M059J (cell line): ENCODE measurements at regions not wholly inside any gene's neighbourhood (a gene's known extent, or its start where the extent isn't known, plus 50 kb on each side); places are given as distances from the start of the nearest gene placed in this dataset.
A peak's percentile ranks its signal among the peaks of the same experiment; 100 is the strongest.
"Not testable (repeated sequence)": the region's sequence is repeated elsewhere in the genome, so short reads cannot be mapped to it uniquely, and the experiment has no call there.

Source experiments
- DNase-seq: peaks from one replicate; pipeline ENCODE4 v3.0.0-alpha.2; 2012; ENCODE audit warnings: low read depth

DNA sequence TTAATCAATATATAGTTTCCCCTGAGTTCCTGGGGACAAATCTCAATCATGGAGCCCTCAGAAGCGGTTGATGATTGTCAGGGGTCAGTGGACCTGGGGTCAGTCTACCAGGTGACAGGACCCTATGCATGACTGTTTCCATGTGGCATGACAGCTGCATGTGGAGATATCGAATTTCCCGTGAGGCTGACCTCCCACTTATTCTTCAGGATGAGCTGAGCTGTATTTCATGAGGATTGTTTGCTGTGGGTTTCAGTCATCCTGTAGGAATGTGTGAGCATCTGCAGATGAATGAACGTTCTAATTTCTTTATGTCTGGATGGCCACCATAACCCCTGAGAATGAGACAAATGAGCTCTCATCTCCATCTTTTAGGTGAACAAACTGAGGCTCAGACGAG lies 93.0 kb upstream of the HES1 start:
- DNase-seq: peak; percentile 88

DNA sequence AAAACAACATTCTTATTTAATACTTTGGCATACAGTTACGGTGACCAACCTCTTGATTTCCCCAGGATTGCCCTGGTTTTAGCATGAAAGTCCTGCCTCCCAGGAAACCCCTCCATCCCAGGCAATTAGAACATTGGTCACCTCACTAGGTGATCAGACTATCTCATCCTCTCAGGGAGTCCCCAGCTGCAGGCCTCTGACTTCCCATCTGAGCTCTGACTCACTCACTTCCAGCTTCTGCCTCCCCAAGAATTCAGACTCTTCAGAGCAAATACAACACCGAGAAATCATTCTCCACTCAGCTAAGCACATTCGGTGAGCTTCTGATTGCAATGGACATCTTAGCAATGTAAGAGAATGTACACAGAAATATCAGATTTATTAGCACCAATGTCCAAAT lies 92.4 kb upstream of the HES1 start:
- DNase-seq: peak; percentile 77

DNA sequence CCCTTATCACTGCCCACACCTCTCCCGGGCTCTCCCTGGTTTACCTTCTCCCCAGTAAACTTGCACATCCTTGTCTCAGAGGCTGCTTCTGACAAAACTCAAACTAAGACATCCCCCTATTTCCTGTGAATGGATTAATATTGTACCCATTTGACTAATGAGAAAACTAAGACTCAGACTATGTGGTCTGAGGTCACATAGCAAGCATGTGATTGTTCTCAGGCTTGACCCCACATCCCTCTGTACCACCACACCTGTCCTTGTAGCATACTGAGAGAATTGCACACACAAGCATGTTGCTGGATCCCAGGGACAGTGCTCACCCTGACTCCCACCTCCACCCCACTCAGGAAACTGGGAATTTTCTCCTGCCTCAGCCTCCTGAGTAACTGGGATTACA lies 90.7 kb upstream of the HES1 start:
- DNase-seq: no peak

DNA sequence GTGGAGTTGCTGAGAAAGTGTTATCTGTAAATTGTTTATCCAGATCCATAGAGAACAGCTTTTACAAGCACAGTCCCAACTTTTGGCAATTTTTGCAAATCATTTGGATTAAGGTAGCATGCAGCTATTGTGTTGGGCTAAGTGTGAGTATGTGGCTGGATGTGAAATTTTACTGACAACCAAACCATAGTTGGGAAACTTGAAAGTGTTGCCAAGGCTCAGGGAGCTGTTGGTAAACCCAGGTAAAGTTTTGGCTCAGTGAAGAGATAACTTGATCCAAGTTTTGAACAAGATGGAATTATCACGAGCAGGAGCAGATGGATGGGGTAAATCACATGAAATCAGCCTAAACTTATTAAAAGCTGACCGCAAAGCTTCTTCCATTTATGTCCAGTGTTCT lies 90.0 kb upstream of the HES1 start:
- DNase-seq: no peak

DNA sequence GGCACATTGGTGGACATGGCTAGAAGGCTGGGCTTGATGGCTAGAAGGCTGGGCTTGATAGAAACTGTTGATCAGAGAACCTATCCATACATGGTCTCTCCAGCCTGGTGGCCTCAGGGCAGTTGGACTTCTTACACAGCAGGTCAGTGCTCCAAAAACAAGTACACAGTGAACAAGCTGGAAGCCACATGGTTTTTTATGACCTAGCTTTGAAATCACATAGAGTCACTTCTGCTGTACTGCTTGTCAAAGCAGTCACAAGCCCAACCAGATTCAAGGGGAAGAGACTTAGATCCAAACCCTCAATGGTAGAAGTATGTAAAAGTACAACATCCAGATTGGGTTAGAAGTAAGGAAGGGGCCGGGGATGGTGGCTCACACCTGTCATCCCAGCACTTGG lies 89.4 kb upstream of the HES1 start:
- DNase-seq: no peak

DNA sequence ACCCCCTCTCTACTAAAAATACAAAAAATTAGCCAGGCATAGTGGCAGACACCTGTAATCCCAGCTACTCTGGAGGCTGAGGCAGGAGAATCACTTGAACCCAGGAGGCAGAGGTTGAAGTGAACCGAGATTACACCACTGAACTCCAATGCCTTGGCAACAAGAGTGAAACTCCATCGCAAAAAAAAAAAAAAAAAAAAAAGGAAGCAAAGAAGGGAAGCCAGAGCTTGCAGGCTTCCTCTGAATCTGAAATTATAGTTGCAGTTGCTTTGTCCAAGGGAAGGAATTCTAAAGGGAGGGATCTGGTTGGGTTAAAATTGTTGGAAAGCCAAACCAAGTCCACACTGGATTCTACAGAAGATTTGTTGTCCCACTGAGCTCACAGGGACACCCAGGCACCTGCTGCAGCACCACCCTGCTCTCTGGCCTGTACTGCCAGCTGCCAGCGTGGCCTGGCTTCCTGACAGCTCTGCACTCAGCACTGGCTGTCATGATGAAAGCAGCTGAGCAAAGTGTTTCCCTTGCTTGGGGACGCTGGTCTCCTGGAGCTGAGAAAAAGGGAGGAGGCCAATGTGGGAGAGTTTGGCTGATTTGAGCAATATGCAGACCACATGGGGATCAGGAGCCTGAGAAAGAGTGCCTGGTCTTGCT lies 88.8 kb upstream of the HES1 start:
- DNase-seq: no peak

DNA sequence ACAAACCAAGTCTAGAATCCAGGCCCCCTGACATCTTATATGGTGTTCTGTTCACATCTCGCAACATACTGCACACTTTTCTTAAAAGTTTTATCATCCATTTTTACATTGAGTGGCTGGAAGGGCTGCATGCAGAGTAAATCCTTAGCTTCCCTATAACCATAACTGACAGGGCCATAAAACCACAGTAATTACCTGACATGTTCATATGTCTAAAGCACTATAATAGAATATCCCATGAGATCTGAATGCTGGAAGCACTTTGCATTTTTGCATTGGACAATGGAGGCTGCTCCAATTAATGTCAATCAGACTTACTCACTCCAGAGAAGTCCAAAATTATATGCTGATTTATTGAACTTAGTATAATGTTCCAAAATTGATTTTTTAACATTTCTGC lies 86.6 kb upstream of the HES1 start:
- DNase-seq: no peak

DNA sequence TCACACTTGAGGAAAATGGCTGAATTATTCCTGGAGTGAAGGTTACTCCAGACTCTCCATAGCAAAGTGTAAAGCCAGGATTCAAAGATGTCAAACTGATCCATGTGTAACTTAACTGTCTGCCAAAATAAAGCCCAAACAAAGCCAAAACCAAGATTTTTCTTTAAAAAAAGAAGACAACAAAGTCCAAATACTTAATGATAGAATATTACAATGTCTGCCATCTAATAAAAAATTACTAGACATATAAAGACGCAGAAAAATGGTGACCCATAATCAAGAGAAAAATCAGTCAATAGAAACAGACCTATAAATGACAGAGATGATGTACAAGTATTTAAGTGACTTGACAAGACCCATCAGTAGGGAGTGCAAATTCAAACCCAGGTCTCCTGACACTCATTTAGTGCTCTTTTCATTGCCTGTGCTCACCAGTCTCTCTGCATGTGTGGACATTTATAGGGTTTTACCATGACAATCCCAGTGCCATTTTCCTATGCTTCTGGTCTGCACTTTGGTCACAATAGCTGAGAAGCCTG lies 85.1 kb upstream of the HES1 start:
- DNase-seq: no peak

DNA sequence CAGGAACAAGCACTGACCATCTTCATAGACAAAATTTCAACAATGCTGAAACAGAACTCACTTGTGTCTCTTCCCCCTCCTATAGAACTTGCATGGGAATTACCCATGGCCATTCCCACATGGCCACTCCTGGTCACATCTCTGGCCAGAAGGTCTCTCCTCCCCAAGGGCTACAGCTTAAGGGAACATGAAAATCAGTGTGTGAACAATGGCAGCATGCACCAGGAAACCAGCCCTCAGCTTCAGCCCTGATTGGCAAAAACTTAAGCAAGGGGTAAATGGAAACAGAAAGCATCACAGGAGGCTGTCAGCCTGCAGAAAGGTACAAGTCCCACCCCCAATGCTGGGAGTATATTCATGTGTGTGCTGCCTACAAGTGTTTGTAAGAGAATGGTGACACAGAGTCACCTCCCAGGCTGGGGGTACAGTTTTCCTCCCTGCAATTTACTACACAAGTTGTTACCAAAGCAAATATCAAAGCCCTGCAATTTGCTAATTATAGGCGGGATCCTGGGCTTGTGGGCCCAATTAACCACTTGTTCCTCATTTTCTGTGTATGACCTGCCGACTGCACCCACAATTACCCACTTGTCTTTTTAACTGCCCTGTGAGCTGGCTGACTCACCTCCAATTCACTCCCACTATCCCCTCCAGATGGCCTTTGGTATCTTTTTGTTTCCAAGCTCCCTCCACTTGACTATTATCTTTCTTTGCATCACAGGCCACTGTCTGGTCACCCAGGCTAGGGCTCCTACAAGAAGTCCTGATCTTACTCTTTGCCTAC lies 84.4 kb upstream of the HES1 start:
- DNase-seq: no peak

DNA sequence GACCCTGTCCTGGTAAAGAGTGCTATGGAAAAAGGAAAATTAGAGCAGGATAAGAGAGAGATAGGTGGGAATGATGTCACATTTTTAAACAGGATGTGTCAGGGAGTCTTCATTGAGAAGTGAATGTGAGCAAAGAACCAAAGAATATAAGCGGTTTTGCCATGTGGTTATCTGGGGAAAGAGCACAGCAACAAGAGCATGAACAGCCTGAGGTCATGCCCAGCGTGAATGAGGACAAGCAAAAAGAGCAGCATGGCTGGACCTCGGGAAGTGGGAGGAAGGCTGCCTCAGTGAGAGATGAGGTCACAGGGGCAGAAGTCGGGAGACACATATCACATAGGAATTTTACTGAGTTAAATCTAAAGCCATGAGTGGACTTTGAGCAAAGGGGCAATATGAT lies 82.8 kb upstream of the HES1 start:
- no peak for DNase-seq

DNA sequence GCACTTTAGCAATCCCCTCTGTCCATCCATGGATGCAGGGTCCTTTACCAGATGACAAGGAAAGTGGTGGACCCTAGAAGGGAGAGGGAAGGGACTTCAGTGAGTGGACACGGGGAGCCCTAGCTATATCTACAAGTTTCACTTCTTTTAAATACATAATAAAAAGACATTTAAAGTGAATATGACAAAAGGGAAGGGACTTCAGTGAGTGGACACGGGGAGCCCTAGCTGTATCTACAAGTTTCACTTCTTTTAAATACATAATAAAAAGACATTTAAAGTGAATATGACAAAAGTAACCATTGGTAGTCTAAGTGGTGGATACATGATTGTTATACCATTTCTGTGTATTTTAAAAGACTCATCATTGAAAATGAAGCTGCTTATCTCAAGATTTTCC lies 81.9 kb upstream of the HES1 start:
- DNase-seq: no peak

DNA sequence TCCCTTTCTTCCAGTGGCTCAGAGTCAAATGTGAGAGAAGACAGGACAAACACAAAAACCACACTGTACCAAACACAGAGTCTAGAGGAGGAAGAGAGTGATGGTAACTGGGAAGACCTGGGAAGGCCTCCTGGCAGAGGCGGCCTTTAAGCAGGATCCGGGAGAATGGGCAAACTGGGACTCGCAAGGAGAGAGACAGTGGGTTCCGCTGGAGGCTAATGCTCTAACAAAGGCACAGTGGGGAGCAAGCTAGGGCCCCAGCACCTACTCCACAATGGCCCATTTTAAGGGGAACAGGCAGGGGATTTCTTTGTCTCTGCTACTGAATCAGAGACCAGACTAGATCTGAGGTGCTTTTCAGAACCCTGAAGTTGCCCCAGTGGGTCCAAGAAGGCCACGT lies 81.4 kb upstream of the HES1 start:
- DNase-seq: no peak

DNA sequence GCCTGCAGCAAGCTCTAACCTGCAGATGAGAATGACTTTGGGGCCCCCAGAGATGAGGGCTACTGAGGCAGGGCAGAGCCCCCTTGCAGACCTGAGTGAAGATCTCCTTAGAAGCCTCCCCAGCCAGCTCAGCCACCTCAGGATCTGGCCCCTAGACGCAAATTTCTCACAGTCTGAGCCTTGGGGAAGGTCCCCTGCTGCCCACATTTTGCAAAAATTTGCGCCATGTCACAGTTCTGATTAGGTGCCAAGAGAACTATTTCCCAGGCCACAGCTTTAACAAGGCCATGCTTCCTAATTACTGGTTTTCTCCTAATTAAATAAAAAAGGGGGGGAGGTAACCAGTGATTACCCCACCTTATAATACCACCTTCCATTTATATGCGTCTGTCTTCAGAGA lies 81.0 kb upstream of the HES1 start:
- DNase-seq: no peak

DNA sequence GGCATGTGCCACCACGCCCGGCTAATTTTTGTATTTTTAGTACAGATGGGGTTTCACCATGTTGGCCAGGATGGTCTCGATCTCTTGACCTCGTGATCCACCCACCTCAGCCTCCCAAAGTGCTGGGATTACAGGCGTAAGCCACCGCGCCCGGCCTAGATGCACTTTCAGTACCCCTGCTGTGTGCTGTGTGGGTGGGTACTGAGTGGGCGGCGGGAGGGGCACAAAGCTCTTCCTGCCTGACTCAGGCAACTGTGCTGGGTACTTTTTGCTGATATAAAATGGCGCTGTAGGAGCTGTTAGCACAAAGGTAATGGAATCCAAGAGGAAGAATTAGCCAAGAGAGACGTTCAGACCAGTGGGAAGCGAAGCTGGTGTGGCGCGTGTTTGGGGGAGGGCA lies 79.6 kb upstream of the HES1 start:
- not testable (repeated sequence) for DNase-seq

DNA sequence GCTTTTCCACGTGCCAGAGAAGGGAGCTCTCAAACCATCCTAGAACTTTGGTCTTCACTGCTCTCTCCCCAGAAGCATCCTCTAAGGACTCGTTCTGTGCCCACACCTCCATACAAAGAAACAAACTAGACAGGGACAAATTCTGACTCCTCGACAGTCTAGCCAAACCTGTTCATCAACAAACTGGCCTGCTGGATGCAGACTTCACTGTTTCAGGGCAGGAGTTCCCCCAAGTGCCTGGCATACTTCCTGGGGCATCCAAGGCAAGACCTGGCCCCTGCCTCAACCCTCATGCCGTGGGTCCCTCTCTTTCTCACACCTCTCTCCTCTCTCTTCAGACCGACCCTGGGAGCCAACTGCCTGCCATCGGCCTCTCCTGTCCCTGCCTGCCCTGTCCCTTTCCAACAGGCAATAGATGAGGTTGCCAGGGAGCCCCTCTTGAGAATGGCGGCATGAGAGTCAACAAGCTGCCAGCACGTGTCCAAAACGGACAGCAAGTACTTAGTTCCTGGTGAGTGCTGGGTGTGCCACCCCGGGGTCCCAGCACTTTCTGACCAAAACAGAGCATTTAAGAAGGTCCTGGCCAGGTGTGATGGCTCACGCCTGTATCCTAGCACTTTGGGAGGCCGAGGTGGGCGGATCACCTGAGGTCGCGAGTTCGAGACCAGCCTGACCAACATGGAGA lies 79.1 kb upstream of the HES1 start:
- DNase-seq: no peak

DNA sequence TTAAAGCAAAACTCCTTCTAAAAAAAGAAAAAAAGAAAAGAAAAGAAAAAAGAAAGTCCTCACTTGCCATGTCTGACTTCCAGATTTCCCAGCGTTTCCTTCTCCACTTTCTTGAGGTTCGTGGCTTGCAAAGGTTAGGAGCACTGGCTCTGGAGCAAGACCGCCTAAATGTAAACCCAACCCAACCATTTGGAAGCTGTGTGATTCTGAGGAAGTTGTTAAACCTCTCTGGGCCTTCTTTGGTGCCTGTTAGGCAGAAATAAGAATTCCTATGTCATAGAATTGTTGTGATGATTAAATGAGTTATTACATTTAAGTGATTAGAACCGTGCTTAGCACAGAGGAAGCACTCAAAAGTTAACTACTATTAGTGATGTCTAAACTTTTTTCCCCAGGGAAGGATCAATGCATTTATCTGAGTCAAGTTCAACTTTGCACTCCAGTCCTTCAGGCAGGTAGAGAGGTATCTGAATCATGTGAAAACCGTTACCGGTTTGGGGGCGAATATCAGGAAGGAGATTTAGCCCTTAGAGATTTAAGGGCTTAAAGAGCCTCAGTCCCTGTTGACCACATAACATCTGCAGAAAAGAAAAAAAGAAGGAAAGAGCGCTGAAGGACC lies 78.3 kb upstream of the HES1 start:
- DNase-seq: no peak

DNA sequence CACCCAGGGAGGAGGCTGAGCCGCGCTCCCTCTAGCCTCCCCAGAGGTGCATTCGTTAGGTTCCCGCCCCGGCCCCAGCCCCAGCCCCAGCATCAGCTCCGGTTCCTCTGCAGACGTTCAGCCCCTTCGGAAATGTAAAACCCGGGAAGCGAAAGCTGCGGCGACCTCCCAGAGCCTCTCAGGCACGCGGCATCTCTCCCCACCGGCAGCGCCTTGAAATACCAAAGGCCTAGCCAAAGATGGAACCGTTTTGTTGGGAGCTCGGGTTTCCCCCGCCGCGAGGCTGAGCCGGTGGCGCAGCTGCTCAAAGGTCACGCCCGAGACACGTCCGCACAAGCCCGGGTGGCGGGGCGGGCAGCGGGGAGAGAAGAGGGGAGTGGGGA lies 77.8 kb upstream of the HES1 start:
- DNase-seq: peak; percentile 70

DNA sequence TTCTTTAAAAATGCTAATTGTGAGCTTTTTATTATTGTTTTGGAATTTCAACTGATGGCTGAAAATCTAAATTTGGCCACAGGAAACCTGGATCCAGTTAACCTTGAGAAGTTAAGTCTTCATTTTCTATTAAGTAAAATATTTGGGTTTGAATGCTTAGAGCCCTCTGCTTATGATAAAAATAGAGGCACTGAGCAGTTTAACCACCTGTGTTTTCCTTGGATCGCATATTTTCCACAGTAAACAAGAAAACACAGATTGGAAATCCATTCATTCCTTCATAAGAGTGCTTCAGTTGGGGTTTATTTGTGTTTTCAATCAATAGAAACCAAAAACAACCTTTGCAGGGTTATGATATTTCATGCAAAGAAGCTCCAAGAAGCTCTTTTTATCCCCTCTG lies 77.2 kb upstream of the HES1 start:
- no peak for DNase-seq

DNA sequence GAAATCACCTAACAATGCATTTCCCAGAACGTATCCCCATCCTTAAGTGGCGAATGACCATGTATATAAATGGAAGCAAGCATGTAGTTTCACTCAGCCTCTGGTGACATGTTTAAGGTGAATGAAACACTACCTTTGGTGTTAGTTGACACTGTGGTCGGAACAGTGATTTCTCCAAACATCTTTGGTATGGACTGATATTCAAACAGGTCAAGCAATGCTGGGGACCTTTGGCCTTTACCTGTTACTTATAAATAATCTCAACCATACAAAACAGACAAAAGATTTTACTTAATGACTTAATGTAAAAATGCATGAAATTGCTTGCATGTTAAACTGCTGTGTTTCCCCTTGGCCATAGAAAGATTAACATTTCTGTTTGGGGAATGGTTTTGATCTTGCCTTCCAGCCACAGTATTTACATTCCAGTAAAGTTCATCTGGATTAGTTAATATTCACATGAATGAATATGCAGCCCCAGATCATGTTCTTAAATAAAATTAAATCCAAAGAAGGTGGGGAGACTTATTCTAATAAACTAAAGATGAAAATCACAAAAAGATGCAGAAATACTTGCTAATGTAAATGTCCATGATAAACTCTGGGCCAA lies 74.4 kb upstream of the HES1 start:
- DNase-seq: no peak

DNA sequence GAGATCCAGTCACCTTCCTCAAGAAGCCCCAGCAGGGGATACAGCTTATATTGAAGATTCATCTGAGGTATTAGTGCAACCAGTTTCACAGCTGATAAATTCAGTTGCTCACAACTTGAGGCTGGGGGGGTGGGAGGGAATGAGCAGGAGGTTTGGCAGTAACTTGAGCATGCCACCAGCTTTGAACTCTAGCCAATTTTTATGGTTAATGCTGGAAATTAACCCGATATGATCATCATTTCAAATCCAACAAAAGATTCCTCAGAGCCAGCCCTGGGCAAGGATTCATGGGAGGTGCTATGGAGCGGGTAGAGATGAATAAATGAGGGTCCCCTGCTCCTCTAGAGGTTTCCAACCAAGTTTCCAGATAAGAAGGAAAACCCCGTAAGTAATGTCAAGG lies 73.1 kb upstream of the HES1 start:
- DNase-seq: no peak

DNA sequence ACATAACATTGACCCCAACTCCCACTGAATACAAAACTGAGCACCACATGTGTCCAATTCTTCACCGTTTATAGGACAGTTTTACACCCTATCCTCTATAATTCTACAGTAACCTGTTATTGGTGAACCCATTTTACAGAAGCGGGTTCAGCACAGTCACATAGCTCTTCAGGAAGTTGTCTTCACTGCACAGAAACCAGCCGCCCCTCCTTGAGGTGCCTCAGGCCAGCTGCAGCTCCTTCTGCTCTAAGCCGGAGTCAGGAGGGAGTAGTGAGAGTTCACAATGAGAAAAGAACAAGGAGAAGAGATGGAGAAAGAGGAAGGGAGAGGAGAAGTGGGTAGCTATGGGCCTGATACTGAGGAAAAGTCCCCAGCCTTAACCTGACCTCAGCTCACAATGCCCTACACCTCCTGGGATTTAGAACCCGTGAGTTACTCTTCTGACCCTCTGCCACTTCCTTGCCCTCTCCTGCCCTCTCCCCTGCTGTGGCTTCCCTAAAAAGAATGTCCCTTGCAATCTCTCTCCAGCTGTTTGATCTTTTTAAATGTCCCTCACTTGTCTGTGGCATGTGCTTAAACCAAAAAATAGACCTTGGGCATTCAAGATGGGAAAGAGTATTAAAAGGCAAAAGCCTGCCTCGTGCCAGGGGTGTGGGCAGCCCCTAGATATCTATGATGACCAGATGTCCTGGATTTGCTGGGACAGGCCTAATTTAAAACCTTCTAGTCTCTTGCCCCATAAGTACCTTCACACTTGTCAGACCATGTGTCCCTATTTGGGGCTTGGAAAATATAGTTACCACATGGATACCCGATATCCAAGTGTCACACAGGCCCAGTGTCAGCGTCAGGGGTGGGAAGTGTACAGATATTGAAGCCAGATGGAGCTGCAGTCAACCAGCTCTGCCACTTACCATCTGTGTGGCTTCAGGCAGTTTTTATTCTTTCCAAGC lies 71.3 kb upstream of the HES1 start:
- DNase-seq: no peak
